ENCODE measurements at regions not wholly inside any gene's neighbourhood (a gene's known extent, or its start where the extent isn't known, plus 50 kb on each side); places are given as distances from the start of the nearest gene placed in this dataset.

GRCh38 chr7:88700725-88701124, 58.8 kb upstream of the ZNF804B start:
- Mint-ChIP-seq H3K4me3 (ENCODE audit: unreplicated experiment) (no peak overlapping the region), H3K9me3 (ENCODE audit: unreplicated experiment) (no peaks in the 10 kb centered on the region), H3K27me3 (ENCODE audit: unreplicated experiment) (no peaks in the 10 kb centered on the region)

GRCh38 chr7:88694207-88694606, 65.3 kb upstream of the ZNF804B start:
- Mint-ChIP-seq H3K36me3 (ENCODE audit: unreplicated experiment) (no peaks in the 10 kb centered on the region), H3K27me3 (ENCODE audit: unreplicated experiment) (no peaks in the 10 kb centered on the region), H3K4me1 (ENCODE audit: low read depth, unreplicated experiment) (no peaks in the 10 kb centered on the region), H3K9me3 (ENCODE audit: unreplicated experiment) (no peaks in the 10 kb centered on the region), H3K4me3 (ENCODE audit: unreplicated experiment) (no peak overlapping the region), H3K27ac (ENCODE audit: unreplicated experiment) (no peak overlapping the region)
- no peak for DNase-seq
- no peak for TF ChIP-seq CTCF (IDR thresholded peaks at IDR 0.05; ENCODE audit: partially characterized antibody, unreplicated experiment)

More at GRCh38 chr7:88700725-88701124, 58.8 kb upstream of the ZNF804B start:
- Mint-ChIP-seq H3K4me1 (ENCODE audit: low read depth, unreplicated experiment) (no peaks in the 10 kb centered on the region), H3K36me3 (ENCODE audit: unreplicated experiment) (no peaks in the 10 kb centered on the region), H3K27ac (ENCODE audit: unreplicated experiment) (no peak overlapping the region)
- no peak for DNase-seq
- no peak for TF ChIP-seq CTCF (IDR thresholded peaks at IDR 0.05; ENCODE audit: partially characterized antibody, unreplicated experiment)

GRCh38 chr7:88693131-88693530, 66.4 kb upstream of the ZNF804B start:
- Mint-ChIP-seq H3K36me3 (ENCODE audit: unreplicated experiment) (no peaks in the 10 kb centered on the region), H3K27ac (ENCODE audit: unreplicated experiment) (no peak overlapping the region), H3K27me3 (ENCODE audit: unreplicated experiment) (no peaks in the 10 kb centered on the region), H3K4me1 (ENCODE audit: low read depth, unreplicated experiment) (no peaks in the 10 kb centered on the region), H3K4me3 (ENCODE audit: unreplicated experiment) (no peak overlapping the region), H3K9me3 (ENCODE audit: unreplicated experiment) (no peaks in the 10 kb centered on the region)
- TF ChIP-seq CTCF (IDR thresholded peaks at IDR 0.05; ENCODE audit: partially characterized antibody, unreplicated experiment) = no peak
- DNase-seq = no peak

DNA sequence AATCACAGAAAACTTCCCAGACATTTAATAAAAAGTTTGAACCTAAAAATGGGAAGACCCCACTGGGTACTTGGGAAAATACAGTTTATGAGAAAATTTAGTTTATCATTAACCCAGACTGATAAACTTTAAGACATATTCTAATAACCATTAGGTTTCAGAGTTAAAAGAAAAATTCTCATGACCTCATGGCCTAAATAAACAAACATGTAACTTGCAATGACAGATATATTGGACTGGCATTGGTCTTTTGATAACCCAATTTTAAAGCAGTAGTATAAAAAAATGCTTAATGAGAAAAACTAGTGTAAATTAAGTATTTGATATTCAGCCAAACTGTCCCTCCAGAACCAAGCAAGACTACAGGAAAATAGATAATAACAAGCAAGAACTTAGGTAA, 67.0 kb upstream of the ZNF804B start:
- no peaks in the 10 kb centered on the region for H3K36me3 Mint-ChIP-seq (ENCODE audit: unreplicated experiment)
- H3K9me3 Mint-ChIP-seq (ENCODE audit: unreplicated experiment) = no peaks in the 10 kb centered on the region
- H3K4me3 Mint-ChIP-seq (ENCODE audit: unreplicated experiment) = no peak overlapping the region
- TF ChIP-seq CTCF (IDR thresholded peaks at IDR 0.05; ENCODE audit: partially characterized antibody, unreplicated experiment) = no peak
- DNase-seq = no peak
- no peak overlapping the region for H3K27ac Mint-ChIP-seq (ENCODE audit: unreplicated experiment)
- no peaks in the 10 kb centered on the region for H3K4me1 Mint-ChIP-seq (ENCODE audit: low read depth, unreplicated experiment)
- no peaks in the 10 kb centered on the region for H3K27me3 Mint-ChIP-seq (ENCODE audit: unreplicated experiment)

DNA sequence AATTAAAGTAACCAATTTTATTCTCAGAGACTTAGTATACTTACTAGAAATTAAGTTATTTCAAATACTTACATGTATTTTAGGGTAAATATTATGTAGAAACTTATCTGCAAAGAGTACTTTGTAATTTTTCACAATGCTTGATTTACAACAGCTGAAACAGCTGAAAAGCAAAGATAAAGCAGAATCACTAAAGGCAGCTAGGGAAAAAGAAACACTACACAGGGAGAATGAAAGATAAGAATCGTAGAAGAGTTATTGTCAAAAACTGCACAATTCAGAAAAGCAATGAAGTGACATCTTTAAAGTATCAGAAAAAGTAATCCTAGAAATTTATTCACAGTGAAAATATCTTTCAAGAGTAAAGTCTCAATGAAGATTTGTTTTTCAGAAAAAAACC, 69.7 kb upstream of the ZNF804B start:
- Mint-ChIP-seq H3K27me3 (ENCODE audit: unreplicated experiment) (no peaks in the 10 kb centered on the region), H3K4me1 (ENCODE audit: low read depth, unreplicated experiment) (no peaks in the 10 kb centered on the region), H3K9me3 (ENCODE audit: unreplicated experiment) (peaks cover 3% of the 10 kb centered on the region), H3K36me3 (ENCODE audit: unreplicated experiment) (no peaks in the 10 kb centered on the region), H3K4me3 (ENCODE audit: unreplicated experiment) (no peak overlapping the region), H3K27ac (ENCODE audit: unreplicated experiment) (no peak overlapping the region)
- no peak for TF ChIP-seq CTCF (IDR thresholded peaks at IDR 0.05; ENCODE audit: partially characterized antibody, unreplicated experiment)
- DNase-seq = no peak
